ENCODE measurements at regions not wholly inside any gene's neighbourhood (a gene's known extent, or its start where the extent isn't known, plus 50 kb on each side); places are given as distances from the start of the nearest gene placed in this dataset.

DNA sequence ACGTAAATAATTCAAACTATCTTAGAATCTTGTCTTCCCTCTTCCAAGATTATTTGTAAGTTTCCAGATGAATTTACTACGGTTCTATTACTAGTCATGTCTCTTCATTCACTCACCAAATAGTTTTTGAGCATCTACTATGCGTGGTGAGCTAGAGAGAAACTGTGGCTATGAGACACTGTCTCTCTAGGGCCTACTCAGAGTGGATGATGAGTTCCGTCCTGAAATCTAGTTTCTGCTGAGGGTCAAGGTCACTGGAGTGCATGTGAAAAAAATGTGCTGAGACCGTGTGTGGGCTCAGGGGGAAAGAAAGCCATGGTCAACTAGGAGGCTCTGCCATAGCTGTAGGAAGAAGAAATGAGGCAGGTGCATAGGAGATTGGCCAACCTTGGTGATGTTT, 320.2 kb upstream of the GATB start:
- H3K4me3 ChIP-seq (ENCODE audit: low read length), result no peak overlapping the region
- no peak overlapping the region for H3K27ac ChIP-seq (ENCODE audit: low read length)
- no peak for DNase-seq
- no peaks in the 10 kb centered on the region for H3K9me3 ChIP-seq (ENCODE audit: control insufficient read depth, low read depth, low read length)
- no peaks in the 10 kb centered on the region for H3K36me3 ChIP-seq (ENCODE audit: control insufficient read depth, insufficient read depth, low read length)
- H3K4me1 ChIP-seq (ENCODE audit: control insufficient read depth, insufficient read depth, low read length), result peaks cover 6% of the 10 kb centered on the region
- WGBS (ENCODE audit: insufficient coverage, low lambda C conversion rate), result 50% methylated on average over 1 of the region's 5 CpGs
- H3K27me3 ChIP-seq (ENCODE audit: control insufficient read depth, insufficient read depth, low read length), result no peaks in the 10 kb centered on the region

DNA sequence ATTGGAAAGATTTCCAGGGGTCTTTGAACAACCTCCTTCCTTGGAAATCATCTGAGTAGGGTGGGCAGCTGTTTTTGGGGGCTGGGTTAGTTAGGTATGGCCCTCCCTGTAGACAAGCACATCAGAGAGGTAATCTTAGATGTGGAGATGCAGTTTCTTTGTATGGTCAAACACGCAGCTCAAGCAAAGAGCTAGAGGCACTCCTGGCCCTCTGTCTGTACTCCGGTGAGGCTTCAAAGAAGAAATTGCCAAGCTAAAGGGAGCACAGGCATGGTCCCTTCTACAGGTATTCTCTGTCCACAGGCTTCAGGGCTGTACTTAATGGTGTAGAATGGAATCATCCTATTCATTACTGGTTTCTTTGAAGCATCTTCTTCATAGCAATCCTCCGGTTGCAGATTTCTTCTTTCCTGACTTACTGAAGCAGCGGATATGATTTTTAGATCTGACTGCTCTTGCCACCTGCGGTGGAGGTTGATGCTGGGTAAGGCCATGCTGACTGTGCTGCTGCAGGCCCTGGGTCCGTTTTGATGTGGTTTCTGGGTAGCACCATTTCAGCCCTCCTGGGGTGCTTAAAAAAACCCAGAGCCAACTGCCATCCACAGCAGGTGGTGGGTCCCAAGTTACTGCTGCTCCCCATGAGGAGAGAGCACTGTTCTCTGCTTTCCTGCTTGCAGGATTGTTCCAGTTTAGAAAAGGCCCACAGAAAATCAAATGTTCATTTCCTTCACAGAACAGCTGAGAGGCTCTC, 318.9 kb upstream of the GATB start:
- H3K27me3 ChIP-seq (ENCODE audit: control insufficient read depth, insufficient read depth, low read length), result no peaks in the 10 kb centered on the region
- peaks cover 6% of the 10 kb centered on the region for H3K4me1 ChIP-seq (ENCODE audit: control insufficient read depth, insufficient read depth, low read length)
- no peak overlapping the region for H3K27ac ChIP-seq (ENCODE audit: low read length)
- WGBS (ENCODE audit: insufficient coverage, low lambda C conversion rate), result no CpG with 5 or more reads among the region's 6 CpGs
- no peak for DNase-seq
- H3K9me3 ChIP-seq (ENCODE audit: control insufficient read depth, low read depth, low read length), result no peaks in the 10 kb centered on the region
- no peaks in the 10 kb centered on the region for H3K36me3 ChIP-seq (ENCODE audit: control insufficient read depth, insufficient read depth, low read length)
- H3K4me3 ChIP-seq (ENCODE audit: low read length), result no peak overlapping the region

DNA sequence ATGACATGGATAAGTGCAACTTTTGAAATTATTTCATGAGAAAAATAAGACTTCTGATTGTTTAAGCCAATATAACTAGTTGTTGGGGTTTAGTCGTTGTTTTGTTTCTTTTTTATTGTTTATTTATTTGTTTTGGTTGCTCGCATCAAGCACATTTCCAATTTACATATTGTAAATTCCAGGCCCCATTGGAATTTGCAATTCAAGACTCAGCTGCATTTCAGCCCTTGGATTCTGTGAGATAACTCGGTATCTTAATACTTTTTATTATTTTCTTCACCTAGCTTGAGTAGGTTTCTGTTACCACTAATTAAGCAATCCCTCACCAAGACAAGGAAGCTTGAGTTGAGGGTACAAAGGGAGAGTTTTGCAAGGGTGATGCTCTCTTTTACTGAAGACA, 318.3 kb upstream of the GATB start:
- no peak for DNase-seq
- WGBS (ENCODE audit: insufficient coverage, low lambda C conversion rate), result 85% methylated on average over 2 of the region's 3 CpGs
- Histone ChIP-seq H3K36me3 (ENCODE audit: control insufficient read depth, insufficient read depth, low read length) (no peaks in the 10 kb centered on the region), H3K27me3 (ENCODE audit: control insufficient read depth, insufficient read depth, low read length) (no peaks in the 10 kb centered on the region), H3K4me1 (ENCODE audit: control insufficient read depth, insufficient read depth, low read length) (peaks cover 6% of the 10 kb centered on the region), H3K27ac (ENCODE audit: low read length) (no peak overlapping the region), H3K4me3 (ENCODE audit: low read length) (no peak overlapping the region), H3K9me3 (ENCODE audit: control insufficient read depth, low read depth, low read length) (no peaks in the 10 kb centered on the region)

DNA sequence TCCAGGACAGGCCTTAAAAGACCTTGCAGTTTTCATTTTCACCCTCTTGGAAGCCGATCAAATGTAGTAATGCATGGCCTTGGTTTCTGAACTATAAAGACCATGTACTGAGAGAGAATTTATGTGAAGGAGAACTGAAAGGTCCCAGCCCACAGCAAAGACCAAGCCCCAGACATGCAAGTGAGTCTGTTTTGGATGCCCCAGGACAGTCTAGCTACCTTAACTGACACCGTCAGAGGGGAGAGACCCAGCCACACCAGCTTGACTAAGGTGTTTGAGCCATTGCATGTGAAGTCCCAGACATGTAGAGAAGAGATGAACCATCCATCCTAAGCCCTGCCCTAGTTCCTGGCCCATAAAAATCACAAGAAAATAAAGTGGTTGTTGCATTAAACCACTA, 316.8 kb upstream of the GATB start:
- no peak for DNase-seq
- no peaks in the 10 kb centered on the region for H3K27me3 ChIP-seq (ENCODE audit: control insufficient read depth, insufficient read depth, low read length)
- no peaks in the 10 kb centered on the region for H3K9me3 ChIP-seq (ENCODE audit: control insufficient read depth, low read depth, low read length)
- no peak overlapping the region for H3K27ac ChIP-seq (ENCODE audit: low read length)
- no CpG with 5 or more reads among the region's 2 CpGs for WGBS (ENCODE audit: insufficient coverage, low lambda C conversion rate)
- H3K4me1 ChIP-seq (ENCODE audit: control insufficient read depth, insufficient read depth, low read length), result no peaks in the 10 kb centered on the region
- H3K36me3 ChIP-seq (ENCODE audit: control insufficient read depth, insufficient read depth, low read length), result no peaks in the 10 kb centered on the region
- H3K4me3 ChIP-seq (ENCODE audit: low read length), result no peak overlapping the region

DNA sequence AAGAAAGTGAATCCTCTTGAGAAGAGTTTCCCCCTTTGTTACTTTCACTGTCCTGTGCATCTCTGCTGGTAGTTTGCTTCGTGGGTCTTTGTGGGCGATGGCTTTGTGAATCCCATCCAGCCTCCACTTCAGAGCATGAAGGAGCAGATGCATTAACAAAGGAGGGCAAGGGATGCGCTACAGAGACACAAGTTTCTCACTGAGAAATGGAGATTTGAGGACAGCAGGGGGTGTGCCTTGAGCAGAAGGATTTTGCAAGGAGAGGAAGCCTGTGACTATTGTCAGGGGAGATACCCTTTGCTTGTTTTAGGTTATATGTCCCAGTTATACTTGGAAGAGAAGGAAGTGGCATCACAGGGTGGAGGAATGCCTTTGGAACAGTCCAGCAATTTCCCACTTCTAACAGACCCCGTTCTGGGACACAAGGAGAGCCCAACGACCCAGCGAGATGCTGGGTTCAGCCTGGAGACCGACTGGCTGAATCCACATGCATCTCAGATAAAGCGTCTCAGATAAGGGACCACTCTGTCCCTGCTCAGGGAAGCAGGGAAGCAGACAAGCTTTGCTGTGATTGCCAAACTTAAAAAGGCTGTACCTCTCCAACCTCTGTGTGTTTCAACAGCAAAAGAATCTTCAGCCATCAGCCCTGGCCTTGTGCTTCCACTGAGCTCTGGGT, 314.6 kb upstream of the GATB start:
- no peak overlapping the region for H3K4me3 ChIP-seq (ENCODE audit: low read length)
- peaks cover under 1% of the 10 kb centered on the region for H3K4me1 ChIP-seq (ENCODE audit: control insufficient read depth, insufficient read depth, low read length)
- no peaks in the 10 kb centered on the region for H3K27me3 ChIP-seq (ENCODE audit: control insufficient read depth, insufficient read depth, low read length)
- H3K9me3 ChIP-seq (ENCODE audit: control insufficient read depth, low read depth, low read length), result no peaks in the 10 kb centered on the region
- no peak for DNase-seq
- H3K27ac ChIP-seq (ENCODE audit: low read length), result no peak overlapping the region
- WGBS (ENCODE audit: insufficient coverage, low lambda C conversion rate), result no CpG with 5 or more reads among the region's 8 CpGs
- H3K36me3 ChIP-seq (ENCODE audit: control insufficient read depth, insufficient read depth, low read length), result no peaks in the 10 kb centered on the region

DNA sequence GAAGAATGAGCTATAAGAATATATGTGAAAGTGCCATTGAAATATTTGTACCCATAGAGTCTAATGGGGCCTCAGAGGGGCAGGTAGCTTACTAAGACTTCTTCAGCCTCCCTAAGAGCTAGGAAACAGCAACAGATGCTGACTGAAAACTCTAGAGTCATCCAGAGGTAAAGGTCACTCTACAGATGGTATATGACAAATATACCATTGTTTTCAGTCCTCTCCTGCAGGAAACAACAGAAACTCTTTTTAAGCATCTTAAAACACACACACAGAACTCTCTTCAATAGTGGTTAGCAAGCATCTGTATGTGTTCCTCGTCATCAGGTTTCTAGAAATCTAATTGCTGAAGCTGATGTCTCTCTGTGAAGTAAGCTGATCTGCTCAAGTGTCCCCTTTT, 313.8 kb upstream of the GATB start:
- Histone ChIP-seq H3K4me1 (ENCODE audit: control insufficient read depth, insufficient read depth, low read length) (peaks cover 5% of the 10 kb centered on the region), H3K27me3 (ENCODE audit: control insufficient read depth, insufficient read depth, low read length) (no peaks in the 10 kb centered on the region), H3K36me3 (ENCODE audit: control insufficient read depth, insufficient read depth, low read length) (no peaks in the 10 kb centered on the region), H3K9me3 (ENCODE audit: control insufficient read depth, low read depth, low read length) (no peaks in the 10 kb centered on the region), H3K4me3 (ENCODE audit: low read length) (no peak overlapping the region), H3K27ac (ENCODE audit: low read length) (no peak overlapping the region)
- WGBS (ENCODE audit: insufficient coverage, low lambda C conversion rate), result no CpG with 5 or more reads among the region's 1 CpG
- DNase-seq, result no peak

DNA sequence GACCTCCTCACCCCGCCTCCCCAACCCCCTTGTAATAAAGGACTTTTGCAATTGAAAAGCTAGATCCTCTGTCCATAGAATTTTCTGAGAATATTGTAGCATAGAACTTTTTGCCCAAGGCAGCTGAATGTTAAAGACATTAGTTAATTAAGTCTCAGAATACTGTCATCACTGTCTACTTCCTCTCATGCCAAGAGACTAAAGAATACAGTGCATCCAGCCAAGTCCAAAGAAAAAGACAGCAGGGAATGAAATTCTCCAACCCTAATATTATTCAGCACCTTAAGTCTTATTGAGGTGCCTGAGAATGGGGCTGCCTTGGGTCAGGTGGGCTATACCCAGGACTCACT, 313.3 kb upstream of the GATB start:
- Histone ChIP-seq H3K4me1 (ENCODE audit: control insufficient read depth, insufficient read depth, low read length) (peaks cover 5% of the 10 kb centered on the region), H3K27ac (ENCODE audit: low read length) (no peak overlapping the region), H3K36me3 (ENCODE audit: control insufficient read depth, insufficient read depth, low read length) (no peaks in the 10 kb centered on the region), H3K4me3 (ENCODE audit: low read length) (no peak overlapping the region), H3K27me3 (ENCODE audit: control insufficient read depth, insufficient read depth, low read length) (no peaks in the 10 kb centered on the region), H3K9me3 (ENCODE audit: control insufficient read depth, low read depth, low read length) (no peaks in the 10 kb centered on the region)
- DNase-seq, result no peak
- 100% methylated on average over 1 of the region's 1 CpG for WGBS (ENCODE audit: insufficient coverage, low lambda C conversion rate)

DNA sequence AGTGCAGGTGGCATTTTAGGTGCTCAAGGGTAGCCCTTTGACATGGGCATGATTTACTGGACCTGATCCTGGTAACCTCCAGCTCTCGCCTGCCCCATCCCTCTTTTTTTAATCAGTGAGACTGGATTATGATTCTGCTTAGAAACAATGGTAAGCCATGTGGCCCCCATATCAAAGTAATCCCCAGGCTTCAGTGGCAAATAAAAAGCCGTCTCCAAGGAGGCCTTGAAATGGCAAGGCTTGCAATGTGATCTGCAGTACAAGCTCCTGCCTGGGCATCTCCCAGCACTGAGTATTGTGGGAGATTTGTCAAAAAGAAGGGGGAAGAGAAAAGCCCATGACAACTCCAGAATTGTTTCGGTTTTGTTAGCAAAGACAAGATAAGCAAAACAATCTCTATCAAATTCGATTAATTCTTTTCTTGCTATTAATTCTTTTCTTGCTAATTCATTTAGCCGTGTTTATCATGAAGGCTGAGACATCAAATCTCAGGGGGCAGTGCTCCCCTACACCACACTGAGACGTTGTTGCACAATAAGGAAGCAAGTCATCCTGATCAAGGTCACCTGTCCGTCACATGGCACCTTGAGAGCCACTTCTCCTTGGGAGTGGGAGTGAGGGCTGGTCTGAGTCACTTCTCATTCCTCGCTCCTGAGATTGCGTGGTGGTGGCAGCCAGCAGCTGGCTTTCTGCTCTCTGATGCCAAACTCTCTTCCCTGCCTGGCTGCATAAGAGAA, 312.7 kb upstream of the GATB start:
- Histone ChIP-seq H3K36me3 (ENCODE audit: control insufficient read depth, insufficient read depth, low read length) (no peaks in the 10 kb centered on the region), H3K9me3 (ENCODE audit: control insufficient read depth, low read depth, low read length) (no peaks in the 10 kb centered on the region), H3K27me3 (ENCODE audit: control insufficient read depth, insufficient read depth, low read length) (no peaks in the 10 kb centered on the region), H3K4me3 (ENCODE audit: low read length) (no peak overlapping the region), H3K27ac (ENCODE audit: low read length) (no peak overlapping the region), H3K4me1 (ENCODE audit: control insufficient read depth, insufficient read depth, low read length) (peaks cover 5% of the 10 kb centered on the region)
- peak; percentile 26 to 76 for DNase-seq
- WGBS (ENCODE audit: insufficient coverage, low lambda C conversion rate), result 60% methylated on average over 2 of the region's 9 CpGs

DNA sequence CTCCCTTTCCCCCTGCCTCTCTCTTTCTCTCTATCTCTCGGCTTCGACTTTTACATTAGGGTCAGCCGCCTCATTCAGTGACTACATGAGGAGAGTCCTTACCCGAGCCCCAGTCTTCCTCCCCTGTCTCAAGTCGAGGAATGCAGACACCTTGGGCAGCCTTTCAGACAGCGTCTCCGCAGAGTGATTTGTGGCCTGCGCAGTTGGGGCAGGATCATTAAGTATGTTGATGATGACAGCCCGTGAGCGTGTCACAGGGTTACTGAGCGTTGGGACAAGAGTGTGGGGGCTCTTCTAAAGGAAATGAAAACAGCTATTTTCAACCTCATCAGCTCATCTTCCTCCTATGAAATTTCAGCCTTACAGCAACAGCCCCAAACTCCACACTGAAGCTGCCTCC, 312.1 kb upstream of the GATB start:
- DNase-seq, result no peak

DNA sequence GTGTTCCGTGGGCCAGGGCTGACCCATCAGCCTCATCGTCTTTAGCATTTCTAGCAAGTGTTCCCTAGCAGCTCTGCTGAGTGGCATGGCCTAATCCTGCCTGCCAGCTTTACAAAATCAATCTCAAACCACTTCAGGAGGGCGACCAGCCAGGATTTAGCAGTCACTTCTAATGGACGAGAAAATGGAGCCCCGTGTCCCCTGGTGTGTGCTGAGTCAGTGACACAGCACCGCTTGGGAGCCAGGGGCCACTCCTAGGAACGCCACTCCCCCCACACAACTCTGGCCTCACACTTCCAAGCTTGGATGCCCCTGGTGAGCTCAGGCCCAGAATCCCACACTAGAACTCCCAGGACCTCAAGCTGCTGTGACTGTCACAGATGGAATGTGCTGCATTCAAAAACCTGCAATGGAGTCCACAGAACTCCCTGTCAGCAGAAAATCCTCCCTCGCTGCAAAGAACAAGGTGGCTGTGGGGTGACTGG, 311.2 kb upstream of the GATB start:
- H3K9me3 ChIP-seq (ENCODE audit: control insufficient read depth, low read depth, low read length), result no peaks in the 10 kb centered on the region
- H3K4me1 ChIP-seq (ENCODE audit: control insufficient read depth, insufficient read depth, low read length), result peaks cover 5% of the 10 kb centered on the region
- H3K27ac ChIP-seq (ENCODE audit: low read length), result no peak overlapping the region
- H3K36me3 ChIP-seq (ENCODE audit: control insufficient read depth, insufficient read depth, low read length), result no peaks in the 10 kb centered on the region
- H3K27me3 ChIP-seq (ENCODE audit: control insufficient read depth, insufficient read depth, low read length), result no peaks in the 10 kb centered on the region
- no peak overlapping the region for H3K4me3 ChIP-seq (ENCODE audit: low read length)
- WGBS (ENCODE audit: insufficient coverage, low lambda C conversion rate), result no CpG with 5 or more reads among the region's 8 CpGs
- no peak for DNase-seq

More for the DNA sequence above, 312.1 kb upstream of the GATB start:
- no CpG with 5 or more reads among the region's 11 CpGs for WGBS (ENCODE audit: insufficient coverage, low lambda C conversion rate)
- H3K36me3 ChIP-seq (ENCODE audit: control insufficient read depth, insufficient read depth, low read length), result no peaks in the 10 kb centered on the region
- no peak overlapping the region for H3K27ac ChIP-seq (ENCODE audit: low read length)
- H3K9me3 ChIP-seq (ENCODE audit: control insufficient read depth, low read depth, low read length), result no peaks in the 10 kb centered on the region
- no peaks in the 10 kb centered on the region for H3K27me3 ChIP-seq (ENCODE audit: control insufficient read depth, insufficient read depth, low read length)
- no peak overlapping the region for H3K4me3 ChIP-seq (ENCODE audit: low read length)
- peaks cover 5% of the 10 kb centered on the region for H3K4me1 ChIP-seq (ENCODE audit: control insufficient read depth, insufficient read depth, low read length)

Data from large intestine (tissue), 3 donors.